ENCODE measurements at regions not wholly inside any gene's neighbourhood (a gene's known extent, or its start where the extent isn't known, plus 50 kb on each side); places are given as distances from the start of the nearest gene placed in this dataset.
"Not testable (repeated sequence)": the region's sequence is repeated elsewhere in the genome, so short reads cannot be mapped to it uniquely, and the experiment has no call there.

DNA sequence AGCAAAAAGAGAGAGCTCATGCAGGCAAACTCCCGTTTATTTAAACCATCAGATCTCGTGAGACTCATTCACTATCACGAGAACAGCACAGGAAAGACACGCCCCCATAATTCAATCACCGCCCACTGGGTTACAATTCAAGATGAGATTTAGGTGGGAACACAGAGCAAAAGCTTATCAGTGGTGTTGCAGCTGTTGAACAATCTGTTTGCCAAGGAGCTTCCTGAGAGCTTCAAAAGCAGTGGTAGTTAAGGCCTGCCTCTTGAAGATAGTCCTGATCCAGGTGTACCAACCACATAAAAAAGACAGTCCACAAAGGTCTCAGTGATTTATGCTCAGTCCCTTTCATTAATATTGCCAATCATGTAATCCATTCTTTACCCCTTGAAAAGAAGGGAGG is 269.4 kb upstream of the IRAK1BP1 start:
- DNase-seq: no peak

DNA sequence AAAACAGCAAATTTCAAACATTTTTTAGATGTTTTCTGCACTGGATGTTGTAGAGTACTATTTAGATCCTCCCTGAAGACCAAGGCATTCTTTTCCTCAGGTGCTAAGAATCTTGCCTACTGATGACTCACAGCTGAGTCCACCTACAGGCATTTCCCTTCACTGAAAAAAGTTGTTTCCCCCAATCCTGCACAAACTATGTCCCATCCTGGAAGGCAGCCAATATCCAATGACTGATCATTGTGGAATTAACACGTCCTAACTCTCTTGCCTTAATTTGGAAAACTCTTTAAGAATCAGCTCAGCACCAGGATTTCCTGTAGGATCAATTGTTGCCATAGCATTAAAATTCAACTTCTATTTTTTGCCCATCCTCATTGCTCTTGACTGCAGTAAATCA is 268.4 kb upstream of the IRAK1BP1 start:
- no peak for DNase-seq

DNA sequence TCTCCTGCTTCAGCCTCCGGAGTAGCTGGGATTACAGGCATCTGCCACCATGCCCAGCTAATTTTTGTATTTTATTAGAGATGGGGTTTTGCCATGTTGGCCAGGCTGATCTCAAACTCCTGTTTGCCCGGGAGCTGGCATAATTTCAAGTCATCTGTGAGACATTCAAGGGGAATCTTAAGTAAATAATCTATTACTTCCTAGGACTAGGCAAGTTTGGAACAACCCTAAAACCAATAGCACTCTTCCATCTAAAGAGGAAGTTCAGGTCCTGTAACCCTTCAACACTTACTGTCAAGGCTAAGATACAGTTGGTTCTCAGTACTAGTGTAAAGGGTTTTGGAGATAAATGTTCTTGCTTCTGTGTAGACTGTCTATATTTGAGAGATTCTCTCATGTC is 267.8 kb upstream of the IRAK1BP1 start:
- DNase-seq: peak; percentile 3

DNA sequence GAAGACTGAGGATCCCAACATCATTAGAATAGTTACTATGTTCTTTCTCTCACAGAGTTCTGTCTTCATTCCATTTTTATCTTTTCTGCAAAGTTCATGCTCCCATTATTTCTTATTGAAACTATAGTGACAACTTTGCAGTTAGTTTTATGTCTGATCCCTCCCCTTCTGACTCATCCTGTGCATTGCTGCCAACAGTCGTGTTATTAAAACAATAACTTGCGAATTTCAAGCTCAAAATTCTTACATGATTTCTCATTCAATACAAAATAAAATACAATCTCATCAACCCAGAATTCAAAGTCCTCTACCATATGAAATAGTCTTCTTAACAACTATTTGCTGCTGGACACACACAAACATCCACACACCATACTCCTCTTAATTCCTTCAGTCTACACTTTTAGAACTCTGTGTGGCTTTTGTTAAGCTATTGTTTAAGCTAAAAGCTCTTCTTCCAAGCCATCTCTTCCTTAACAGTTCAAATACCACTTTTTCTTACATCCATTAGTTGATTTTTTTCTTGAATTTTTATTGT is 261.4 kb upstream of the IRAK1BP1 start:
- DNase-seq: no peak

DNA sequence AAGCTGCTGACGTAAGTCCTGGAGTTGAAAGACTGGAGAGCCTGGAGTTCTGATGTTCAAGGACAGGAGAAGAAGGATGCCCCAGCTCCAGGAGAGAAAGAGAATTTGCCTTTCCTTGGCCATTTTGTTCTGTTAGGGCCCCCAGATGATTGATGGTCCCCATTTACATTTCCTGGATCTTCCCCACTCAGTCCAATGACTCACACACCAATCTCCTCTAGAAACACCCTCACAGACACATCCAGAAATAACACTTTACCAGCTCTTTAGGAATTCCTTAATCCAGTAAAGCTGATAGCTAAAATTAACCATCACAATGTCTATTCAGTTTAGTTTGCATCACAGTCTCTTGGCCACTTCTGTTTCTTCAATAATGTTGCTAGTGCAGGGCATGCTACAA is 260.2 kb upstream of the IRAK1BP1 start:
- DNase-seq: no peak

DNA sequence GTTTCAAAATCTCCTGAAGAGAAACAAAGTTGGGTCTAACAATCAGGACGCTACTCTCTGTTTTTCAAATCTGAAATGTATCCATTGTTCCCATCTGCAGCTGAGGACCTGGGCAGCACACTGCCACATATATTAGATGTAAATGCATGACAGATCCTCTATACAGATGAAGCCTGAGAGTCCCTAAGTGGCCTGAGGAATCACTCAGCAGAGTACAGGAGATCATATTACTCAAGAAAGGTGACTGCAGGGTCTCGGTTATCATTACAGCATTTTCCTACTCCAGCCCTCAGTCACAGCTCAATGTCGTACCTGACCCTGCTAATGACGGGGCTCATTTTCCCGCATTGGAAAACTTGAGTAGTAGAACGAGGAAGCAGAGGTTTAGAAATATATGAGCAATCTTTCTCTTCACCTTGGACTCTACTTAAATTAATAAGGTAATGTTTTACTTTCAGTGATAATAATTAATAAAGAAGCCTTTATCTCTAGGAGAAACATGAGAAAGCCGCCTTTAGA is 256.2 kb upstream of the IRAK1BP1 start:
- no peak for DNase-seq

DNA sequence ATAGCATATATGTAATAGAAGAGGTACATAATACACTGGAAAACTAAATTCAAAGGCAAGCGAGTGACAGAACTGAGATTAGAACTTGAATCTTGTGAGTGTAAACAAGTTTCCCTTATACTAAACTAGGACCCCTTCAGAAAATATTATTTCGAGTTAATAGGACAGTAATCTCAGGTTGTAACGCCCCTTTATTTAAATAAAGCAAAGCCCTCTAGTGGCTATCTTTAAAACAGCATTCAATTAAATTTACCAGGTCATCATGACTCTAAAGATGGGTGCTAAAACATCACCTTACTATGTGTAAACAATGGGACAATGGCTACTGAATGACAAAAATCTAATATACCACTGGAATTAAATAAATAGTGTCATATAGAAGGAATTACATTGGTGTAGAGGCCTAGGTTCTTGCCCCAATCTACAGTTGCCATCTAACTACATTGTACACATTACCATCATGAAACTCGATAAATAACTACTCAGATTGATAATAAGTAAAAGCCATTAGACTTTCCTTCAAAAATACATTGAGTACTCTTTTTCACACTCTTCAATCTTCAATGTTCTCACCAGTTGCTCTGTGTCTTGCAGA is 255.4 kb upstream of the IRAK1BP1 start:
- peak; percentile 24 to 36 for DNase-seq

DNA sequence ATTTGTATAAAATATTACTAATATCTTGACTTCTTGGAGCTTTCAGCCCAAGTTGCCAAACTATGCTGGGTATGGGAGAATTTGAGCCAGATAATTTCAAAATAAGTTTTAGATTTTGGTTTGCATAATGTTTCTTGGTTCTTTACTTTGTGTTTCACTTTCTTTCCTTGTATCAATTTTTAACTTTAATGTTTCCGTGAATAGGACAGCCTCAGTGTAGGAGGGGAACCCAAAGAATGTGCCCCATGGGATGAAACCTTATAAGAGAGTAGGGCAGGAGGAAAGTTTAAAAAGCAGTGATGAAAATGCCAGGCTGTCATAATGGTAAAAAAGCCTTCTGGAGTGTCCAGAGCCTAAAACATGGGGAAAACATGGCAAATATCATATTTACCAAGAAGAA is 252.4 kb upstream of the IRAK1BP1 start:
- no peak for DNase-seq

DNA sequence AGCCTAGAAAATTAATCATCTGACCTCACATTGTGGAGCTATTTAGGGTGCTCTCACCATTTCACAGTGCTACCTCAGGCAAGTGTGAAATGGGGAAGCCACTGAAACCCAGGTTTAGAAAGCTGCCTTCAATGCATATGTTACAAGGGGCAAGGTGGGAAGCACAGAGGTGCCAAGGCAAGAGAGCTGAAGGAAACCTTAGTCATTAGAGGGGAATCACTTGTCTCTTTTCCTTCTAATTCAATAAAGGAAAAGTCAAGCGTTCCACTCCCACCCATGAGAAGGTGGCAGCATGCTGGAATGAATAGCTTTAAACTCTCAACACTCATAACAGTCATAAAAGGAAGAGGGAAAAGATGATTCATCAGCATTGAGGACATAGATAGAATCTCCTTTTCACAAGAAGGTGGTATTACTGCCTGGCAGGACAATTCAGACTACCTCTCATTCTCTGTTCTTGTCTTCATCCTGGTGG is 251.9 kb upstream of the IRAK1BP1 start:
- no peak for DNase-seq

DNA sequence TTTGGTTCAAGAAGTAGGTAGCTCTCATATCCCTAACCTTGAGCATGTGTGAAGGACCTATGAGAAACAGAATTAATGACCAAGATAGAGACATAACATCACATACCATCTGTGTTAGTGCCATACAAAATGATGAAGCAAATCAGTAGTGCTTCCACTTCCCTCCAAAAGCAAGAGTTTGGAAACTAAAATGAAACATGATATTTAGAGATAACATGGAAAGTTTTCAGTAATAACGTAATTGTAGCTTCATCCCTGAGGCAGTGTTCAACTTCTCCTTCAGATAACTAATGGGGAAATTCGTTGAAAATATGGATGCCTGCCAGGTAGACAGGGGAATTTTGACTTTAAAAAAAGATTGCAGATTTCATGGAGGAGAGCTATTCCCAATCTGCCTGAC is 248.4 kb upstream of the IRAK1BP1 start:
- no peak for DNase-seq

DNA sequence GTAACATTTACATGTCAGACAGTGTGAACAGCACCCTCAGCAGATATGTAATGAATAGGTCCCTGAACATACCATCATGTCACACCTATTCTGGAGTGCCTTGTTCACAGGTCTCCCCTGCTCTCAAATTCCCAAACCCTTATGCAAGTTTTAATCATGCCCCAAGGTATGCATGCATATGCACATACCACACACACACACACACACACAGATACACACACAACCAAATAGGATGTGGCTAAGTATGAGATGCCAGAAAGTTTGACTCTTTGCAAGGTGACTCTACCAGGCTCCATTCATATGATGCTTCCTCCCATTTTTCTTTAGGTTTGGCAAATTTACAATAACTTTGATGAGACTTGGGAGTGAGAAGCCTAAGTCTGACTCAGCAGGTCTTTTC is 243.8 kb upstream of the IRAK1BP1 start:
- DNase-seq: no peak

DNA sequence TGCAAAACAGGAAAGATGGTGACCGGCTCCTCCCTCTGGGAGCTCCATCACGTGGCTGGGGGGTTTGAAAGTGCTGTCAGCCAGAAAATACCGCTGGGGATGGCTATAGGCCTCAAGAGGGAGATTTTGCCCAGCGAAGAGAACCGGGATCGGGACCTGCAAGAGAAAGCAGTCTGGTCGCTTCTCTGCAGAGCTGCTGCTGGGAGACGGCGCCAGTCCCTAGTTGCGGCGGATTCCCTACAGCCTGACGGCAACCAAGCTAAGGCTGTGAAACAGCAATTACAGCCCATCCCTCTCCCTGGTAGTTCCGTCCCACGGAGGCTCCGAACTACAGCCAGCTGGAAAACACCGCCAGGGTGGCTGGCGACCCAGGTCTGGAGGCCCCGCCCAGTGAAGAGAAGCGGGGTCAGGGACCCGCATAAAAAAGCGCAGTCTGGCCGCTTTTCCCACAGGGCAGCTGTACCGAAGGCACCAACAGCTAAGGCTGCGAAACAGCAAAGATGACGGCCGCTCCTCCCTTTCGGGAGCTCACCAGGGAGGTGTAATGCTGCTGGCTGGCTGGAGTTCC is 238.1 kb upstream of the IRAK1BP1 start:
- DNase-seq: no peak

DNA sequence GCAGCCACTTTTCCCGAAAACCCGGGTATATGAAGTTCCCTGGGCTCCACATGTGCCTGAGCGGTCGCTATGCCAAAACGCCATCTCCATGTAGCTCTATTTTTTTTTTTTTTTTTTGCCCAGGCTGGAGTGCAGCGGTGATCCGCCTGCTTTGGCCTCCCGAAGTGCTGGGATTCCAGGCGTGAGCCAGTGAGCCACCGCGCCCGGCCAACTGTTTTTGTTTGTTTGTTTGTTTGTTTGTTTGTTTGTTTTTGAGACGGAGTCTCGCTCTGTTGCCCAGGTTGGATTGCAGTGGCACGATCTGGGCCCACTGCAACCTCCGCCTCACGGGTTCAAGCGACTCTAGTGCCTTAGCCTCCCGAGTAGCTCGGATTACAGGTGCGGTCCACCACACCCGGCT is 237.5 kb upstream of the IRAK1BP1 start:
- DNase-seq: no peak

DNA sequence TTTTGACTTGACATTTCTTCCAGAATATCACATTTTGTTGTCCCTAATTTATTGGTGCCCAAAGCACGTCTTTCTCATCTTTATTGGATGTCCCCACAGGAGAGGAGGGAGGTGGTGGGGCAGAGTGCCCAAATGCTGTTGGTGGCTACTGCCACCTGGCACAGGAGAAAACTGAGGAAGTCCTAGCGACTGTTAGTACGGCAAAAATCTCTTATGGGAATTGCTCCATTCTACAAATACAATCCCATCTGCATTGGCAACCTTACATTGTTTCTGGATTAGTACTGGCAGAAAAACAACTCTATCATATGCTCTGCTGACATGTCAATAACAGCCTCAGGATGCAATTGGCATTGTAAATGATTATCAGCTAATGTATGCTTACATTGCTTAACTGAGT is 235.4 kb upstream of the IRAK1BP1 start:
- no peak for DNase-seq

DNA sequence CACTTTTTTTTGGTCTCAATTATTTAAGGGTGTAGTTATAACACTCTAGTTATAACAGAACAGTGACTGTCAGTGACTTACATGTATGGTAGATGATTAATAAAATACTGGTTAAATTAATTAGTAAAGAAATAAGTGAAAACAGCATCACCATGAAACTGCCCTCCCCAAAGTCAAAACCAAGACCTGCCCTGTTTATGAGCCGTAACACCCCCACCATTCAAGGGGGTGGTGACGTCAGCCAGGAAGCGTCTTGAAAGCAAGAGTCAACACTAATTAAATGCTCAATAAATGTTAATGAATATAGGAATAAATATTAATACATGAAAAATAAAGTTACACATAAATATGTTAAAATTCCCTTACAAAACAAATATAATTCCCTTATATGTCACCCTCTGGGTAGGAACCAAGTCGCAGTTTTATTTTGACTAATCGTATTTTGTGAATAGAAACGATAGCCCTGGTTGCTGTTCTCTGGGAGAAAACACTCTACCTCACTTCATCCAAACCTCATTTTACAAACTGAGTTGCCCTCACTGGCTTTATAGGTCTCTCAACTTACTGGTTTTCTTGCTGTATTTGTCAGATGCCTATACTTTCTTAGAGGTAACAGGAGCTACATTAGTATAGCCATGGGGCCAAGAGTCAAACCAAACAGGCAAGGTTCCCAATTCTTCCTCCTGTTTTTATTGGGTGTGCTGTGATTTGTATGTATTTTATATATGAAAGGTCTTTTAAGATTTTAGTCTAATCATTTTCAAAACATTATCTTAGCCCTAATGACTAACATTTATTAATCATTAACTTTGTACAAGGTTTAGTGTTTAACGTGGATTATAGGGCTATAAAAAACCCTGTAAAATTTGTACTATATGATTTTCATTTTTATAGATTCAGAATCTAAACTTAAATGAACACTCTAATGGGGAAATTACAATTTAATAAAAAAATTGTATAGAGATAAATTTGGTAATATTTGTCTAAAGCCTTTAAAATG is 227.9 kb upstream of the IRAK1BP1 start:
- no peak for DNase-seq

DNA sequence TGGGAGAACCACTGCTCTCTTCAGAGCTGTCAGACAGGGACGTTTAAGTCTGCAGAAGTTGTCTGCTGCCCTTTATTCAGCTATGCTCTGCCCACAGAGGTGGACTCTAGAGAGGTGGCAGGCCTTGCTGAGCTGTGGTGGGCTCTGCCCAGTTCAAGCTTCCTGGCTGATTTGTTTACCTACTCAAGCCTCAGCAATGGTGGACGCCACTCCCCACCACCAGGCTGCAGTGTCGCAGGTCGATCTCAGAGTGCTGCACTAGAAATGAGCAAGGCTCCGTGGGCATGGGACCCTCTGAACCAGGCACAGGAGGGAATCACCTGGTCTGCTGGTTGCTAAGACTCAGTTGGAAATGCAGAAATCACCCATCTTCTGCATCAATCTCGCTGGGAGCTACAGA is 223.4 kb upstream of the IRAK1BP1 start:
- not testable (repeated sequence) for DNase-seq

DNA sequence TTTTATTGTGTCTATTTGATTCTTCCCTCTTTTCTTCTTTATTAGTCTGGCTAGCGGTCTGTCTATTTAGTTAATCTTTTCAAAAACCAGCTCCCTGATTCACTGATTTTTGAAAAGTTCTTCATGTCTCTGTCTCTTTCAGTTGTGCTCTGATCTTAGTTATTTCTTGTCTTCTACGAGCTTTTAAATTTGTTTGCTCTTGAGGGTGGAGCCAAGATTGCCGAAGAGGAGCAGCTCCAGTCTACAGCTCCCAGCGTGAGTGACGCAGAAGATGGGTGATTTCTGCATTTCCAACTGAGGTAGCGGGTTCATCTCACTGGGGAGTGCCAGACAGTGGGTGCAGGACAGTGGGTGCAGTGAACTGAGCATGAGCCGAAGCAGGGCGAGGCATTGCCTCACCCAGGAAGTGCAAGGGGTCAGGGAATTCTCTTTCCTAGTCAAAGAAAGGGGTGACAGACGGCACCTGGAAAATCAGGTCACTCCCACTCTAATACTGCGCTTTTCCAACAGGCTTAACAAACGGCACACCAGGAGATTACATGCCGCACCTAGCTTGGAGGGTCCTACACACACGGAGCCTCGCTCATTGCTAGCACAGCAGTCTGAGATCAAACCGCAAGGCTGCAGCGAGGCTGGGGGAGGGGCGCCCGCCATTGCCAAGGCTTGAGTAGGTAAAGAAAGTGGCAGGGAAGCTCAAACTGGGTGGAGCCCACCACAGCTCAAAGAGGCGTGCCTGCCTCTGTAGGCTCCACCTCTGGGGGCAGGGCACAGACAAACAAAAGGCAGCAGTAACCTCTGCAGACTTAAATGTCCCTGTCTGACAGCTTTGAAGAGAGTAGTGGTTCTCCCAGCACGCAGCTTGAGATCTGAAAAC is 220.6 kb upstream of the IRAK1BP1 start:
- DNase-seq: not testable (repeated sequence)

DNA sequence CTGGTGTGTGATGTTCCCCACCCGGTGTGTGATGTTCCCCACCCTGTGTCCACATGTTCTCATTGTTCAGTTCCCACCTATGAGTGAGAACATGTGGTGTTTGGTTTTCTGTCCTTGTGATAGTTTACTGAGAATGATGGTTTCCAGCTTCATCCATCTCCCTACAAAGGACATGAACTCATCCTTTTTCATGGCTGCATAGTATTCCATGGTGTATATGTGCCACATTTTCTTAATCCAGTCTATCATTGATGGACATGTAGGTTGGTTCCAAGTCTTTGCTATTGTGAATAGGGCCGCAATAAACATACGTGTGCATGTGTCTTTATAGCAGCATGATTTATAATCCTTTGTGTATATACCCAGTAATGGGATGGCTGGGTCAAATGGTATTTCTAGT is 201.5 kb upstream of the IRAK1BP1 start:
- not testable (repeated sequence) for DNase-seq

DNA sequence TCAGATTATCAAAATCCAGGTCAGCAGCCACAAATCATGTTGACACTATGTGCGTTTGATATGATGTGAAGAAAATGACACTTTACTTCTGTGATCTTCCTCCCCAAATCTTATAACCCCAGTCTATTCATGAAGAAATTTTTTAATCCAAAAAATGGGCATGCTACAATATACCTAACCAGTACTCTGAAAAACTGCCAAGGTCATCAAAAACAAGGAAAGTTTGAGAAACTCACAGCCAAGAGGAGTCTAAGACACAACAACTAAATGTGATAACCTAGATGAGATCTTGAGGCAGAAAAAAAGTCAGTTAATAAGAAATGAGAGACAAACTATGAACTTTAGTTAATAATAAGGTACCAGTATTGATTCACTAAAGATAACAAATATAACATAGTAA is 200.6 kb upstream of the IRAK1BP1 start:
- DNase-seq: no peak

DNA sequence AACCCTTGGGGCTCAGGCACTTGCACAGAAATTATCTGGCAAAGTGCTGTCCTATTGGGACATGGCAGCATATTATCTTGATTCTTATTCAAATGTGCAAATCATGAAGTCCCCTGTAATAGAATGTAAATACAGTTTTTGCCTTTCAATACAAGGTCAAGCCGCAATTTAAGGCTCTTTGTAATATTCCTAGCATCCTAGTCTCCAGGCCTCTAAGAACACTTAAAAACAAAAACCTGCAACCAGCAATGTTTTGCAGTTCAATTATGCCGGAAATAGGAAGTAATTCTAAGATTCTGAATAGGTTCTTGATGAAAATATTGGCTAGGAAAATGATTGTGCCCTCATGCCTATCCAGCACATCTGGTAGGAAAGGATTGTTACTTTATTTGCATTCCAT is 197.2 kb upstream of the IRAK1BP1 start:
- no peak for DNase-seq

DNA sequence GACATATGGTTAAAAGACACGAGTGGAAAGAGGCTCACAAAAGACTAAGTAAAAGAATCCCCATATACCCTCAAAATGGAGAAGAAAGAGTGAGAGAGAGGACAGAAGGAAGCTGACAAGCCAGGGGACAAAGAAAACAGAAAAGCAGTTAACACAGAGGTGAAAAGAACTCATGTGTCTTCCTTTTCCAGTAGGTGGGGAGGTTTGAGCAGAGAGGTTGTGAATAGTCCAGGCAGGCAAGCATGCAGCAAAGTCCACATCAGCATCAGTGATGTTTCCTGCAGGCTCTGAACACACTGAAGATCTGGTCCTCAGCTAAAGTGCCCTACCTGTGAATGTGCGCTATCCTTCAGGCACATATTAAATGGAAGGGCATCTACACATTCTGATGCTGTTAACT is 196.5 kb upstream of the IRAK1BP1 start:
- no peak for DNase-seq

Measured in Kasumi-1 (cell line).